H9 (cell line): ENCODE measurements at regions not wholly inside any gene's neighbourhood (a gene's known extent, or its start where the extent isn't known, plus 50 kb on each side); places are given as distances from the start of the nearest gene placed in this dataset.

ENCODE experiments used
- DNase-seq: peaks from one replicate; pipeline ENCODE4 v3.0.0-alpha.2; 2017
- H2AFZ ChIP-seq: one replicate; pipeline ENCODE4 v1.6.1; 2013; ENCODE audit warnings: mild to moderate bottlenecking, low read length, control low read depth, moderate library complexity
- H2AK5ac ChIP-seq: 2 replicates; pipeline ENCODE4 v1.6.1; 2013; ENCODE audit warnings: low read length, control low read depth, mixed read lengths; ENCODE audit not compliant: insufficient read length
- H2BK120ac ChIP-seq: one replicate; pipeline ENCODE4 v1.6.1; 2013; ENCODE audit warnings: low read depth, mild to moderate bottlenecking, low read length, control low read depth, inconsistent platforms; ENCODE audit not compliant: poor library complexity, severe bottlenecking
- H2BK12ac ChIP-seq: 2 replicates; pipeline ENCODE4 v1.6.1; 2013; ENCODE audit warnings: low read length, control low read depth, mixed read lengths, low read depth; ENCODE audit not compliant: insufficient read length
- H2BK15ac ChIP-seq: 2 replicates; pipeline ENCODE4 v1.6.1; 2013; ENCODE audit warnings: low read depth, low read length, control low read depth
- H2BK20ac ChIP-seq: one replicate; pipeline ENCODE4 v1.6.1; 2013; ENCODE audit warnings: low read depth, mild to moderate bottlenecking, low read length, control low read depth, inconsistent platforms; ENCODE audit not compliant: poor library complexity, severe bottlenecking
- H2BK5ac ChIP-seq: 2 replicates; pipeline ENCODE4 v1.6.1; 2013; ENCODE audit warnings: low read length, control low read depth, mixed read lengths; ENCODE audit not compliant: insufficient read length
- H3K14ac ChIP-seq: 2 replicates; pipeline ENCODE4 v1.6.1; 2013; ENCODE audit warnings: low read length, control low read depth; ENCODE audit not compliant: insufficient read depth
- H3K18ac ChIP-seq: 2 replicates; pipeline ENCODE4 v1.6.1; 2013; ENCODE audit warnings: low read depth, mild to moderate bottlenecking, mixed read lengths, low read length, control low read depth; ENCODE audit not compliant: insufficient read length
- H3K23ac ChIP-seq: 2 replicates; pipeline ENCODE4 v1.6.1; 2013; ENCODE audit warnings: low read length, control low read depth, mixed read lengths, low read depth; ENCODE audit not compliant: insufficient read length
- H3K23me2 ChIP-seq: 2 replicates; pipeline ENCODE4 v1.6.1; 2013; ENCODE audit warnings: low read depth, mild to moderate bottlenecking, mixed read lengths, low read length, control low read depth; ENCODE audit not compliant: insufficient read length, poor library complexity, severe bottlenecking
- H3K27ac ChIP-seq: 2 replicates; pipeline ENCODE4 v1.5.1; 2013; ENCODE audit warnings: low read length, control low read depth, mixed read lengths, low read depth; ENCODE audit not compliant: insufficient read length
- H3K27me3 ChIP-seq: 2 replicates; pipeline ENCODE4 v1.6.1; 2013; ENCODE audit warnings: low read length, control low read depth, inconsistent platforms; ENCODE audit not compliant: insufficient read depth
- H3K4ac ChIP-seq: 2 replicates; pipeline ENCODE4 v1.6.1; 2013; ENCODE audit warnings: low read depth, mild to moderate bottlenecking, control low read depth, inconsistent platforms, low read length, moderate library complexity
- H3K4me1 ChIP-seq: 2 replicates; pipeline ENCODE4 v1.6.1; 2013; ENCODE audit warnings: low read length, control low read depth, inconsistent platforms; ENCODE audit not compliant: insufficient read depth
- H3K4me2 ChIP-seq: 2 replicates; pipeline ENCODE4 v1.6.1; 2013; ENCODE audit warnings: low read length, control low read depth, mixed read lengths; ENCODE audit not compliant: insufficient read length, insufficient read depth
- H3K56ac ChIP-seq: 2 replicates; pipeline ENCODE4 v1.6.1; 2013; ENCODE audit warnings: low read depth, mild to moderate bottlenecking, mixed read lengths, low read length, control low read depth; ENCODE audit not compliant: insufficient read length
- H3K79me1 ChIP-seq: 2 replicates; pipeline ENCODE4 v1.6.1; 2013; ENCODE audit warnings: low read depth, mild to moderate bottlenecking, moderate library complexity, low read length, control low read depth, inconsistent platforms; ENCODE audit not compliant: insufficient read depth, poor library complexity, severe bottlenecking
- H3K79me2 ChIP-seq: 2 replicates; pipeline ENCODE4 v1.6.1; 2013; ENCODE audit warnings: low read length, control low read depth, inconsistent platforms; ENCODE audit not compliant: insufficient read depth
- H3K9ac ChIP-seq: 2 replicates; pipeline ENCODE4 v1.6.1; 2013; ENCODE audit warnings: low read length, control low read depth, mixed read lengths; ENCODE audit not compliant: insufficient read length; ENCODE audit errors: extremely low read depth
- H3K9me3 ChIP-seq: one replicate; pipeline ENCODE4 v1.6.1; 2013; ENCODE audit warnings: low read depth, low read length, inconsistent platforms; ENCODE audit not compliant: control insufficient read depth
- H3T11ph ChIP-seq: one replicate; pipeline ENCODE4 v1.6.1; 2013; ENCODE audit warnings: mild to moderate bottlenecking, low read length, control low read depth, inconsistent platforms
- H4K20me1 ChIP-seq: one replicate; pipeline ENCODE4 v1.6.1; 2013; ENCODE audit not compliant: control insufficient read depth, insufficient read length, insufficient read depth
- H4K5ac ChIP-seq: 2 replicates; pipeline ENCODE4 v1.6.1; 2013; ENCODE audit warnings: low read depth, mild to moderate bottlenecking, mixed read lengths, low read length, control low read depth; ENCODE audit not compliant: insufficient read length
- H4K8ac ChIP-seq: replicated peaks from 2 replicates; pipeline ENCODE4 v1.6.1; 2013; ENCODE audit warnings: low read length, control low read depth, mixed read lengths, low read depth; ENCODE audit not compliant: insufficient read length
- H4K91ac ChIP-seq: 2 replicates; pipeline ENCODE4 v1.6.1; 2013; ENCODE audit warnings: low read depth, mild to moderate bottlenecking, moderate library complexity, mixed read lengths, low read length, control low read depth; ENCODE audit not compliant: insufficient read length
- H3K27ac Mint-ChIP-seq, 3 experiments: 2 replicates in 2 of 3; 3 replicates in 1 of 3; pipeline ENCODE4 v1.8.0; 2020 to 2021; ENCODE audit warnings: mixed read lengths in 3 of 3, mild to moderate bottlenecking in 1 of 3, moderate library complexity in 1 of 3
- H3K27me3 Mint-ChIP-seq: 2 replicates; pipeline ENCODE4 v1.8.0; 2021; ENCODE audit warnings: low read depth, mild to moderate bottlenecking, moderate library complexity, mixed read lengths
- H3K36me3 Mint-ChIP-seq, 3 experiments: 2 replicates in 2 of 3; 3 replicates in 1 of 3; pipeline ENCODE4 v1.8.0; 2020 to 2021; ENCODE audit warnings: low read depth in 3 of 3, mixed read lengths in 3 of 3; ENCODE audit not compliant: insufficient read depth in 1 of 3
- H3K4me1 Mint-ChIP-seq, 2 experiments: 2 replicates each; pipeline ENCODE4 v1.8.0; 2020; ENCODE audit warnings: mixed read lengths in 2 of 2
- H3K4me3 Mint-ChIP-seq, 2 experiments: 2 replicates in 1 of 2; 3 replicates in 1 of 2; pipeline ENCODE4 v1.8.0; 2020 to 2021; ENCODE audit warnings: mild to moderate bottlenecking in 2 of 2, mixed read lengths in 2 of 2, moderate library complexity in 1 of 2
- H3K9me3 Mint-ChIP-seq, 2 experiments: 2 replicates in 1 of 2; 3 replicates in 1 of 2; pipeline ENCODE4 v1.8.0; 2020; ENCODE audit warnings: mild to moderate bottlenecking in 2 of 2, mixed read lengths in 2 of 2, moderate library complexity in 1 of 2
- TF ChIP-seq, protein P1 (sequence below): fragments of 200-600 bp; sonication (generic); conservative IDR thresholded peaks from 3 replicates; pipeline ENCODE4 v1.8.0; 2021; ENCODE audit warnings: antibody characterized with exemption, mild to moderate bottlenecking

- no peak for DNase-seq
- Histone ChIP-seq H2BK120ac (no peak overlapping the region), H2BK5ac (no peak overlapping the region), H3K23me2 (no peaks in the 10 kb centered on the region), H3K4me2 (no peak overlapping the region), H3K79me1 (no peaks in the 10 kb centered on the region), H2AK5ac (no peak overlapping the region), H3K14ac (no peak overlapping the region), H3K9me3 (no peaks in the 10 kb centered on the region), H3K23ac (no peak overlapping the region), H2BK12ac (no peak overlapping the region), H4K91ac (no peak overlapping the region), H3K56ac (no peak overlapping the region), H3K18ac (no peak overlapping the region), H4K8ac (no peak overlapping the region), H3K79me2 (no peaks in the 10 kb centered on the region), H3K4me1 (no peaks in the 10 kb centered on the region), H4K5ac (no peak overlapping the region), H3K27me3 (no peaks in the 10 kb centered on the region), H2BK20ac (no peak overlapping the region), H2BK15ac (no peak overlapping the region), H3K27ac (no peak overlapping the region), H3K4ac (no peak overlapping the region), H3T11ph (no peak overlapping the region), H3K9ac (no peak overlapping the region), H4K20me1 (no peaks in the 10 kb centered on the region), H2AFZ (no peak overlapping the region)
- TF ChIP-seq, protein P1, sequence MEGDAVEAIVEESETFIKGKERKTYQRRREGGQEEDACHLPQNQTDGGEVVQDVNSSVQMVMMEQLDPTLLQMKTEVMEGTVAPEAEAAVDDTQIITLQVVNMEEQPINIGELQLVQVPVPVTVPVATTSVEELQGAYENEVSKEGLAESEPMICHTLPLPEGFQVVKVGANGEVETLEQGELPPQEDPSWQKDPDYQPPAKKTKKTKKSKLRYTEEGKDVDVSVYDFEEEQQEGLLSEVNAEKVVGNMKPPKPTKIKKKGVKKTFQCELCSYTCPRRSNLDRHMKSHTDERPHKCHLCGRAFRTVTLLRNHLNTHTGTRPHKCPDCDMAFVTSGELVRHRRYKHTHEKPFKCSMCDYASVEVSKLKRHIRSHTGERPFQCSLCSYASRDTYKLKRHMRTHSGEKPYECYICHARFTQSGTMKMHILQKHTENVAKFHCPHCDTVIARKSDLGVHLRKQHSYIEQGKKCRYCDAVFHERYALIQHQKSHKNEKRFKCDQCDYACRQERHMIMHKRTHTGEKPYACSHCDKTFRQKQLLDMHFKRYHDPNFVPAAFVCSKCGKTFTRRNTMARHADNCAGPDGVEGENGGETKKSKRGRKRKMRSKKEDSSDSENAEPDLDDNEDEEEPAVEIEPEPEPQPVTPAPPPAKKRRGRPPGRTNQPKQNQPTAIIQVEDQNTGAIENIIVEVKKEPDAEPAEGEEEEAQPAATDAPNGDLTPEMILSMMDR, result no peak
- Mint-ChIP-seq H3K36me3 (no peaks in the 10 kb centered on the region), H3K9me3 (no peaks in the 10 kb centered on the region), H3K27me3 (no peaks in the 10 kb centered on the region), H3K4me3 (no peak overlapping the region), H3K4me1 (no peaks in the 10 kb centered on the region; a peak in 1 of 4 replicates), H3K27ac (no peak overlapping the region)
Observed at GRCh38 chr1:73775896-73776295, 422.1 kb downstream of the LRRIQ3 start.
